A549 (cell line): ENCODE measurements at regions not wholly inside any gene's neighbourhood (a gene's known extent, or its start where the extent isn't known, plus 50 kb on each side); places are given as distances from the start of the nearest gene placed in this dataset.

Experiments
- ATAC-seq, 2 experiments: fragments of 200-7000 bp in 1 of 2; fragments of >200 bp in 1 of 2; cut with Nextera tagmentation in 1 of 2; cut with Tn5 transposase in 1 of 2; 3 replicates each; pipeline versions ENCODE4 v1.8.0 to v1.9.1; 2018 to 2020; ENCODE audit warnings: mild to moderate bottlenecking in 1 of 2, moderate library complexity in 1 of 2
- CTCF ChIA-PET: fragments of 300-600 bp; sonication (Branson Sonifier 250); formaldehyde crosslinking; extraction: SDS; loops from one replicate; lab custom pipeline; 2021; ENCODE audit warnings: antibody characterized with exemption, inconsistent platforms; lab: Yijun Ruan, JAX
- POLR2A ChIA-PET: fragments of 350-600 bp; formaldehyde crosslinking; extraction: SDS; loops from one replicate; lab custom pipeline; 2021; ENCODE audit warnings: antibody characterized with exemption, inconsistent platforms; lab: Yijun Ruan, JAX
- DNase-seq, 2 experiments: peaks; one replicate each; pipeline versions ENCODE4 v3.0.0 to v3.0.0-alpha.2; 2011 to 2016; ENCODE audit warnings: low read depth in 1 of 2, low spot score in 1 of 2
- FAIRE-seq: peaks from 2 replicates; lab custom pipeline; 2011; peaks lifted over from hg19 to GRCh38; lab: Jason Lieb, UNC
- H3K27ac ChIP-seq, 2 experiments: fragments of >200 bp; sonication (Bioruptor Twin); formaldehyde crosslinking; 3 replicates each; pipeline ENCODE4 v1.5.1; 2016 to 2017
- H3K4me1 ChIP-seq: fragments of >200 bp; sonication (Bioruptor Twin); formaldehyde crosslinking; 3 replicates; pipeline ENCODE4 v1.6.1; 2016
- H3K4me2 ChIP-seq: fragments of >200 bp; sonication (Bioruptor Twin); formaldehyde crosslinking; 3 replicates; pipeline ENCODE4 v1.6.1; 2016
- H3K4me3 ChIP-seq: fragments of >200 bp; sonication (Bioruptor Twin); formaldehyde crosslinking; 3 replicates; pipeline ENCODE4 v1.5.1; 2016
- H3K9me3 ChIP-seq: fragments of >200 bp; sonication (Bioruptor Twin); formaldehyde crosslinking; 3 replicates; pipeline ENCODE4 v1.6.1; 2016
- CBX2 ChIP-seq: fragments of 200-600 bp; sonication (generic); IDR thresholded peaks from 2 replicates; pipeline ENCODE4 v1.6.1; 2016; ENCODE audit warnings: low read depth, mild to moderate bottlenecking, borderline replicate concordance
- CBX8 ChIP-seq: fragments of 200-600 bp; sonication (generic); IDR thresholded peaks from 2 replicates; pipeline ENCODE4 v1.6.1; 2016
- CEBPB ChIP-seq, 2 experiments: fragments of >200 bp in 1 of 2; sonication (Bioruptor Twin) in 1 of 2; formaldehyde crosslinking in 1 of 2; IDR thresholded peaks; 2 replicates each; pipeline ENCODE4 v1.6.1; 2012 to 2016
- CHD2 ChIP-seq: fragments of 150-350 bp; IDR thresholded peaks from 2 replicates; pipeline ENCODE4 v1.6.1; 2014; ENCODE audit warnings: low read length; ENCODE audit not compliant: partially characterized antibody
- CHD4 ChIP-seq: fragments of 200-600 bp; sonication (generic); IDR thresholded peaks from 2 replicates; pipeline ENCODE4 v1.6.1; 2016; ENCODE audit warnings: antibody characterized with exemption, mild to moderate bottlenecking, borderline replicate concordance
- EP300 ChIP-seq, 2 experiments: fragments of >200 bp; sonication (Bioruptor Twin); formaldehyde crosslinking; IDR thresholded peaks; 2 replicates in 1 of 2; 3 replicates in 1 of 2; pipeline ENCODE4 v1.6.1; 2016 to 2017
- ESRRA ChIP-seq: fragments of 150-350 bp; IDR thresholded peaks from 2 replicates; pipeline ENCODE4 v1.6.1; 2014; ENCODE audit warnings: mild to moderate bottlenecking, low read length, borderline replicate concordance
- GATA3 ChIP-seq: IDR thresholded peaks from 2 replicates; pipeline ENCODE4 v1.6.1; 2012; ENCODE audit warnings: borderline replicate concordance
- HMGXB4 ChIP-seq: fragments of 250-450 bp; sonication (Bioruptor Pico); IDR thresholded peaks from 2 replicates; pipeline ENCODE4 v1.5.0; 2021; ENCODE audit warnings: mild to moderate bottlenecking, moderate library complexity, borderline replicate concordance
- KDM5A ChIP-seq: fragments of 200-600 bp; sonication (generic); IDR thresholded peaks from 2 replicates; pipeline ENCODE4 v1.6.1; 2016; ENCODE audit warnings: antibody characterized with exemption, mild to moderate bottlenecking
- MAFK ChIP-seq: fragments of 450-650 bp; IDR thresholded peaks from 2 replicates; pipeline ENCODE4 v1.6.1; 2014; ENCODE audit not compliant: partially characterized antibody
- MAZ ChIP-seq: fragments of 150-350 bp; IDR thresholded peaks from 2 replicates; pipeline ENCODE4 v1.6.1; 2014; ENCODE audit warnings: antibody characterized with exemption, low read depth, low read length, borderline replicate concordance
- NPAS2 ChIP-seq: fragments of 250-450 bp; sonication (Bioruptor Pico); IDR thresholded peaks from 2 replicates; pipeline ENCODE4 v1.8.0; 2022; ENCODE audit warnings: mild to moderate bottlenecking, moderate library complexity, borderline replicate concordance
- RAD21 ChIP-seq, 2 experiments: fragments of >200 bp in 1 of 2; sonication (Bioruptor Twin) in 1 of 2; formaldehyde crosslinking in 1 of 2; IDR thresholded peaks in 1 of 2; conservative IDR thresholded peaks in 1 of 2; 2 replicates in 1 of 2; 3 replicates in 1 of 2; pipeline ENCODE4 v1.6.1; 2012 to 2018; ENCODE audit warnings: inconsistent platforms in 1 of 2
- RCOR1 ChIP-seq: fragments of 150-350 bp; IDR thresholded peaks from 2 replicates; pipeline ENCODE4 v1.6.1; 2014; ENCODE audit warnings: antibody characterized with exemption, low read length, low read depth
- RNF2 ChIP-seq: fragments of 200-600 bp; sonication (generic); IDR thresholded peaks from 2 replicates; pipeline ENCODE4 v1.6.1; 2016; ENCODE audit warnings: low read depth, mild to moderate bottlenecking, antibody characterized with exemption, moderate library complexity, borderline replicate concordance
- TP53 ChIP-seq: fragments of 250-450 bp; sonication (Bioruptor Pico); IDR thresholded peaks from 2 replicates; pipeline ENCODE4 v1.5.0; 2021; ENCODE audit warnings: mild to moderate bottlenecking, moderate library complexity
- USF2 ChIP-seq: fragments of 450-650 bp; IDR thresholded peaks from 2 replicates; pipeline ENCODE4 v1.6.1; 2014; ENCODE audit warnings: antibody characterized with exemption
- ZNF302 ChIP-seq: fragments of 250-450 bp; sonication (Bioruptor Pico); IDR thresholded peaks from 2 replicates; pipeline ENCODE4 v1.9.0; 2021; ENCODE audit warnings: inconsistent platforms, mild to moderate bottlenecking, moderate library complexity
- WGBS: methylation state at CpG from one replicate; pipeline ENCODE4 v1.1.6; 2017; ENCODE audit errors: missing lambda C conversion rate; 5-methylcytosine and 5-hydroxymethylcytosine counted together
- TF ChIP-seq, protein P1 (sequence below): IDR thresholded peaks from 2 replicates; pipeline ENCODE4 v1.6.1; 2012

DNA sequence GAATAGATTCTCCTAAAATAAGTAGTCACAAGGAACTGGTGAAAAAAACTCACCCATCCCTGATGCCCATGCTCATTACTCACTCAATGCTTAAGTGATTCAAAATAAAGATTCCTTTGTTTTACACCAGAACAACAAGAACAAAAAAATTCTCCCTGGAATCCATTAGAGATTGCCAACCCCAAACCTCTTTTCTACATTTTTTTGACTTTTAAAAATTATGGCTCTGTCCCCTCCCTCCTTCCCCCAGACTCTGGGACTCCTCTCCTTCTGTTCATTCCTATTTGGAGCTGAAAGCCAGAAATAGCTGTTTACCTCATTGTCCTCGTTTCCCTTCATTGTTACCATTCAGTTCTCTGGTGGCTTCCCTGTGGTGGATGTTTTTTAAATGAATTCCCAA, 63.2 kb upstream of the FHIP2A start:
- no peak overlapping the region for H3K4me2 ChIP-seq
- DNase-seq (no peak), ATAC-seq (no peak), FAIRE-seq (no peak)
- no peaks in the 10 kb centered on the region for H3K9me3 ChIP-seq
- no peak overlapping the region for H3K27ac ChIP-seq
- no peak overlapping the region for H3K4me3 ChIP-seq
- peaks cover 11% of the 10 kb centered on the region; the same call in 2 of the 3 replicates for H3K4me1 ChIP-seq
- WGBS = 53% methylated on average over 1 of the region's 1 CpG
- no peak for TF ChIP-seq CHD2
- TF ChIP-seq ESRRA = no peak
- CTCF ChIA-PET = no interaction called here
- POLR2A ChIA-PET = no interaction called here

DNA sequence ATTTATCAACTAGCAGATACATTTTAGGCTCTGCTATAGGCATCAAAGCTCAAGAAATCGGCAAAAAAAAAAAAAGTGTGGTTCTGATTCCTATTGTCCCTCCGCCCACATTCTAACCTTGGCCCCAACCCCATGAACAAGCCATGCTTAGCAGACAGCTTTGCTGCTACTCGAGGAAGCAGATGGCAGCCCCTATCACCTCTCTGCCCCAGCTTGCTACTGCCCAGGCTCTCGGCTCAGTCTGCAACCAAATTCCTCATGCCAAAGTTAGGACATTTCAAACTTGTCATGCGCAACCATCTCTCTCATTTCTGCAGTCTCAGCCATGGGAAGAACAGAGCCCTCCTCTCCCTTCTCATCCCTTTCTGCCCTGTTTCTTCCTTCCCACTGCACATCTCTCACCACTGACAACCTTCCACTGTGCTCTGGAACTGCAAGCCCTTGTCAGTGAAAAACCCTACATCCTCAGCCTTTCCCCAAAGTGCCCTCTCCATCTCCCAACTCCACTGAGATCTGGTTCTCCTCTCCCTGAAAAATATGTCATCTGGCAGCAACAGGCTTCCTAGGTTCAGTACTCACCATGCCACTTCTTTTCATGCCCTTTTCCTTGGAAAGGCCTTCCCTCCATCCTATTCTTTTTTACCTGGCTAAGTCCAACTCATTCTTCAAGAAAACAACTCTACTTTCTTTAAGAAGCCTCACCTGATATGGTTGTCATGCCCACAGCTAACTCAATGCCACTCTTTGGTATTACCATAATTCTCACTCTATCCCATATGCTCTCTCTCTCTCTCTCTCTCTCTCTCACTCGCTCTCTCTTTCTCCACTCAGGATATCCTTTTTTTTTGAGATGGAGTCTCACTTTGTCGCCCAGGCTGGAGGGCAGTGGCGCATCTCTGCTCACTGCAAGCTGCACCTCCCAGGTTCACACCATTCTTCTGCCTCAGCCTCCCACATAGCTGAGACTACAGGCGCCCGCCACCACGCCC, 60.1 kb upstream of the FHIP2A start:
- TF ChIP-seq CBX2 (no peak), CHD4 (no peak), RNF2 (no peak), HMGXB4 (CRISPR knock-in tag) (no peak), GATA3 (no peak), EP300 (IDR thresholded peaks at IDR 0.05) (no peak), CBX8 (no peak), CHD2 (no peak)
- TF ChIP-seq, protein P1, sequence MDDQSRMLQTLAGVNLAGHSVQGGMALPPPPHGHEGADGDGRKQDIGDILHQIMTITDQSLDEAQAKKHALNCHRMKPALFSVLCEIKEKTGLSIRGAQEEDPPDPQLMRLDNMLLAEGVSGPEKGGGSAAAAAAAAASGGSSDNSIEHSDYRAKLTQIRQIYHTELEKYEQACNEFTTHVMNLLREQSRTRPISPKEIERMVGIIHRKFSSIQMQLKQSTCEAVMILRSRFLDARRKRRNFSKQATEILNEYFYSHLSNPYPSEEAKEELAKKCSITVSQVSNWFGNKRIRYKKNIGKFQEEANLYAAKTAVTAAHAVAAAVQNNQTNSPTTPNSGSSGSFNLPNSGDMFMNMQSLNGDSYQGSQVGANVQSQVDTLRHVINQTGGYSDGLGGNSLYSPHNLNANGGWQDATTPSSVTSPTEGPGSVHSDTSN = no peak
- H3K4me2 ChIP-seq = no peak overlapping the region

GRCh38 chr10:114762811-114763210, 58.8 kb upstream of the FHIP2A start:
- FAIRE-seq (no peak), ATAC-seq (no peak), DNase-seq (no peak)
- ChIA-PET CTCF (interaction anchor here (0.7 to 1.9 kb wide), 3 partner anchors 23 to 232 kb away, joined by 3 to 9 read pairs (median 3); no protein-coding TSS in a partner anchor), POLR2A (no interaction called here)
- H3K4me3 ChIP-seq = no peak overlapping the region
- no peaks in the 10 kb centered on the region for H3K9me3 ChIP-seq
- 91% methylated on average over 5 of the region's 5 CpGs for WGBS
- no peak overlapping the region for H3K27ac ChIP-seq
- TF ChIP-seq RCOR1 (no peak), ZNF302 (no peak), CEBPB (IDR thresholded peaks at IDR 0.05) (no peak)
- H3K4me2 ChIP-seq = no peak overlapping the region
- peaks cover 13% of the 10 kb centered on the region; the same call in 2 of the 3 replicates for H3K4me1 ChIP-seq

More for the DNA sequence above, 60.1 kb upstream of the FHIP2A start:
- ATAC-seq (no peak), FAIRE-seq (no peak), DNase-seq (no peak)
- H3K27ac ChIP-seq = no peak overlapping the region
- no peak overlapping the region for H3K4me3 ChIP-seq
- peaks cover 3% of the 10 kb centered on the region; the same call in 2 of the 3 replicates for H3K4me1 ChIP-seq
- no peaks in the 10 kb centered on the region for H3K9me3 ChIP-seq
- 91% methylated on average over 11 of the region's 11 CpGs for WGBS
- POLR2A ChIA-PET = no interaction called here
- CTCF ChIA-PET = interaction anchor here (0.9 to 1.2 kb wide), 3 partner anchors 33 to 210 kb away, joined by 3 to 4 read pairs (median 3); no protein-coding TSS in a partner anchor

- TF ChIP-seq RAD21 (conservative IDR thresholded peaks at IDR 0.05 in 1 of 2, IDR thresholded peaks at IDR 0.05 in 1 of 2) (no peak), KDM5A (no peak), TP53 (CRISPR knock-in tag) (no peak), NPAS2 (CRISPR knock-in tag) (no peak), MAFK (no peak), USF2 (no peak), MAZ (no peak)
- DNase-seq (no peak), ATAC-seq (no peak), FAIRE-seq (no peak)
- no peak overlapping the region for H3K4me3 ChIP-seq
- ChIA-PET POLR2A (no interaction called here), CTCF (no interaction called here)
- 71% methylated on average over 1 of the region's 1 CpG for WGBS
- H3K4me1 ChIP-seq = peaks cover 16% of the 10 kb centered on the region; the same call in 2 of the 3 replicates
- H3K4me2 ChIP-seq = no peak overlapping the region
- no peaks in the 10 kb centered on the region for H3K9me3 ChIP-seq
- H3K27ac ChIP-seq = no peak overlapping the region
Observed at GRCh38 chr10:114764656-114765055, 56.9 kb upstream of the FHIP2A start.
